K562 (cell line): ENCODE measurements at regions not wholly inside any gene's neighbourhood (a gene's known extent, or its start where the extent isn't known, plus 50 kb on each side); places are given as distances from the start of the nearest gene placed in this dataset.

Experiments used
- ATAC-seq: fragments of 200-7000 bp; cut with Tn5 transposase; 3 replicates; pipeline ENCODE4 v1.9.1; 2020; ENCODE audit warnings: moderate library complexity
- BruUV-seq: library from RNA; stranded (reverse); fragments of 400-500 nt; replicated peaks from 2 replicates; lab custom pipeline; 2021; lab: Mats Ljungman, UMichigan
- CTCF ChIA-PET: fragments of 300-600 bp; formaldehyde crosslinking; extraction: SDS; loops from one replicate; lab custom pipeline; 2021; ENCODE audit warnings: low intra/inter-chr PET ratio; lab: Yijun Ruan, JAX
- POLR2A ChIA-PET: fragments of 300-600, 350-650 bp; sonication (Branson Sonifier 250); formaldehyde crosslinking; extraction: SDS; loops from one replicate; lab custom pipeline; 2021; ENCODE audit warnings: antibody characterized with exemption, inconsistent platforms; lab: Yijun Ruan, JAX
- DNase-seq, 4 experiments: peaks; one replicate each; pipeline versions ENCODE4 v3.0.0 to v3.0.0-alpha.2; 2011 to 2018; ENCODE audit warnings: low spot score in 3 of 4, mixed read lengths in 3 of 4; ENCODE audit errors: extremely low read depth in 1 of 4
- FAIRE-seq: peaks from 2 replicates; lab custom pipeline; 2011; peaks lifted over from hg19 to GRCh38; lab: Jason Lieb, UNC
- H2AFZ ChIP-seq: 2 replicates; pipeline ENCODE4 v1.6.0; 2011; ENCODE audit warnings: low read depth, low read length, control low read depth, inconsistent platforms
- H3K27ac ChIP-seq: fragments of 200-600 bp; 3 replicates; pipeline ENCODE4 v1.8.0; 2011; ENCODE audit warnings: low read depth, mild to moderate bottlenecking, control low read depth, inconsistent platforms, low read length, moderate library complexity, mixed read lengths; ENCODE audit errors: extremely low read depth
- H3K27me3 ChIP-seq, 2 experiments: fragments of 300-600 bp in 1 of 2; 2 replicates in 1 of 2; 3 replicates in 1 of 2; pipeline versions ENCODE4 v1.6.0 to v1.8.0; 2011; ENCODE audit warnings: inconsistent platforms in 2 of 2, low read length in 2 of 2, mild to moderate bottlenecking in 1 of 2, mixed read lengths in 1 of 2, moderate library complexity in 1 of 2; ENCODE audit not compliant: control insufficient read depth in 2 of 2, insufficient read depth in 2 of 2
- H3K36me3 ChIP-seq: fragments of 300-600 bp; 3 replicates; pipeline ENCODE4 v1.8.0; 2011; ENCODE audit warnings: mild to moderate bottlenecking, low read length, inconsistent platforms; ENCODE audit not compliant: control insufficient read depth, insufficient read depth
- H3K4me1 ChIP-seq, 2 experiments: fragments of 200-600 bp in 1 of 2; replicated peaks in 1 of 2; 2 replicates in 1 of 2; 3 replicates in 1 of 2; pipeline versions ENCODE4 v1.5.1 to v1.8.0; 2011; ENCODE audit warnings: inconsistent platforms in 2 of 2, low read length in 2 of 2, mild to moderate bottlenecking in 1 of 2, mixed read lengths in 1 of 2, moderate library complexity in 1 of 2; ENCODE audit not compliant: control insufficient read depth in 2 of 2, insufficient read depth in 2 of 2
- H3K4me2 ChIP-seq: 2 replicates; pipeline ENCODE4 v1.6.1; 2011; ENCODE audit warnings: low read length, control low read depth, inconsistent platforms, mixed read lengths; ENCODE audit not compliant: insufficient read depth
- H3K4me3 ChIP-seq: fragments of 200-600 bp; sonication (generic), shearing (Covaris generic); 2 replicates; pipeline ENCODE4 v1.5.1; 2016; ENCODE audit warnings: control low read depth, inconsistent platforms
- H3K79me2 ChIP-seq: fragments of 200-600 bp; 3 replicates; pipeline ENCODE4 v1.8.0; 2011; ENCODE audit warnings: low read length, inconsistent platforms; ENCODE audit not compliant: control insufficient read depth, insufficient read depth
- H3K9ac ChIP-seq, 2 experiments: 2 replicates each; pipeline versions ENCODE4 v1.6.0 to v1.6.1; 2011; ENCODE audit warnings: low read depth in 2 of 2, low read length in 2 of 2, control low read depth in 1 of 2, inconsistent platforms in 1 of 2, mild to moderate bottlenecking in 1 of 2, mixed read lengths in 1 of 2; ENCODE audit not compliant: insufficient read depth in 1 of 2
- H3K9me1 ChIP-seq: one replicate; pipeline ENCODE4 v1.6.0; 2011; ENCODE audit warnings: inconsistent platforms, mild to moderate bottlenecking, low read length, moderate library complexity; ENCODE audit not compliant: control insufficient read depth, insufficient read depth
- H3K9me3 ChIP-seq: replicated peaks from 2 replicates; pipeline ENCODE4 v1.5.1; 2011; ENCODE audit warnings: low read depth, low read length, inconsistent platforms; ENCODE audit not compliant: control insufficient read depth, insufficient read depth
- H4K20me1 ChIP-seq: replicated peaks from 2 replicates; pipeline ENCODE4 v1.6.1; 2011; ENCODE audit warnings: low read length, inconsistent platforms, mixed read lengths; ENCODE audit not compliant: control insufficient read depth, insufficient read depth
- CBFA2T3 ChIP-seq: fragments of 450-650 bp; IDR thresholded peaks from 2 replicates; pipeline ENCODE4 v1.6.1; 2017
- KDM1A ChIP-seq, 2 experiments: fragments of 450-650 bp; IDR thresholded peaks; 2 replicates each; pipeline ENCODE4 v1.6.1; 2016; ENCODE audit warnings: mild to moderate bottlenecking in 2 of 2
- MIER1 ChIP-seq: fragments of 450-650 bp; IDR thresholded peaks from 2 replicates; pipeline ENCODE4 v1.6.1; 2016; ENCODE audit warnings: antibody characterized with exemption, mild to moderate bottlenecking, low read depth
- SIRT6 ChIP-seq: IDR thresholded peaks from one replicate; pipeline ENCODE4 v1.6.1; 2012; ENCODE audit warnings: low read depth, mild to moderate bottlenecking, control low read depth, inconsistent platforms, low read length, moderate library complexity
- ZNF124 ChIP-seq: sonication (generic); formaldehyde crosslinking; IDR thresholded peaks from 2 replicates; pipeline ENCODE4 v1.8.1; 2022; ENCODE audit warnings: missing genetic modification reagents
- ZNF24 ChIP-seq: fragments of 450-650 bp; IDR thresholded peaks from 2 replicates; pipeline ENCODE4 v1.6.1; 2016
- in situ Hi-C: fragments of 300-500 bp; cut with MboI; formaldehyde crosslinking; loops from 4 replicates; pipeline ENCODE4 v1.15.0; 2018; ENCODE audit warnings: inconsistent platforms, mixed read lengths
- intact Hi-C: fragments of 100-400 bp; cut with micrococcal nuclease; formaldehyde crosslinking; loops from 2 replicates; pipeline ENCODE4 v1.14.2; 2022
- TF ChIP-seq, protein P1 (sequence below): sonication (generic); formaldehyde crosslinking; IDR thresholded peaks from 2 replicates; pipeline ENCODE4 v1.8.1; 2022; ENCODE audit warnings: missing genetic modification reagents
- TF ChIP-seq, protein P2 (sequence below), 2 experiments: IDR thresholded peaks in 1 of 2; conservative IDR thresholded peaks in 1 of 2; 2 replicates each; pipeline ENCODE4 v1.6.1; 2016; ENCODE audit warnings: low read depth in 2 of 2, mild to moderate bottlenecking in 1 of 2, missing compliant biosample characterization in 1 of 2, missing genetic modification characterization in 1 of 2, moderate library complexity in 1 of 2
- TF ChIP-seq, protein P3 (sequence below): sonication (generic); formaldehyde crosslinking; IDR thresholded peaks from 2 replicates; pipeline ENCODE4 v1.8.0; 2022; ENCODE audit warnings: mild to moderate bottlenecking, low read depth, missing genetic modification reagents

DNA sequence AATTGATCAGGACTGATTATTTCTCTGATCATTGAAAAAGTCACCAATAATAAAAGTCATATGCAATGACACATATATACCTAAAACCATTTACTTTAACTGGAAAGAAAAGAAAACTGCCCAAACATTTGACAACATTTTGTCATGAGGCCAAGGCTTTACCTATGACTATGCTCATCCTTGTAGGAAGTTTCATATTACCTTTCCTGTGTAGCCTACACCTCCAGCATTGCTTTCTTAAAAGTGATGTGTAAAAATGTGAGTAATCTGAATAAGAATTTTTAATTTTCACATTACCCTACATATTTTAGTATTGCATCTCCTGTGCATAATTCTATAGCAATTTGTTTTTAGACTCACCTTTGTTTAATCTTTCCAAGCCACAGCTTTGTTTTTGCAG is 419.8 kb upstream of the FIGN start:
- POLR2A ChIA-PET = no interaction called here
- no TSS peak for BruUV-seq
- CTCF ChIA-PET = no interaction called here
- no peak for FAIRE-seq
- H4K20me1 ChIP-seq = no peaks in the 10 kb centered on the region
- H2AFZ ChIP-seq = no peak overlapping the region
- no peak overlapping the region for H3K9ac ChIP-seq
- no peaks in the 10 kb centered on the region for H3K9me3 ChIP-seq
- intact Hi-C loops = no loop called here
- DNase-seq = no peak
- ATAC-seq = no peak
- H3K4me1 ChIP-seq = no peaks in the 10 kb centered on the region
- H3K9me1 ChIP-seq = no peaks in the 10 kb centered on the region
- H3K27ac ChIP-seq = no peak overlapping the region
- no peaks in the 10 kb centered on the region for H3K36me3 ChIP-seq
- no peaks in the 10 kb centered on the region for H3K27me3 ChIP-seq
- H3K4me2 ChIP-seq = no peak overlapping the region
- H3K4me3 ChIP-seq = no peak overlapping the region
- in situ Hi-C loops = no loop called here
- H3K79me2 ChIP-seq = no peaks in the 10 kb centered on the region
- TF ChIP-seq SIRT6 (no peak), KDM1A (IDR thresholded peaks at IDR 0.05) (no peak), CBFA2T3 (no peak), ZNF24 (no peak), ZNF124 (CRISPR knock-in tag) (no peak), MIER1 (no peak)
- TF ChIP-seq, protein P1, sequence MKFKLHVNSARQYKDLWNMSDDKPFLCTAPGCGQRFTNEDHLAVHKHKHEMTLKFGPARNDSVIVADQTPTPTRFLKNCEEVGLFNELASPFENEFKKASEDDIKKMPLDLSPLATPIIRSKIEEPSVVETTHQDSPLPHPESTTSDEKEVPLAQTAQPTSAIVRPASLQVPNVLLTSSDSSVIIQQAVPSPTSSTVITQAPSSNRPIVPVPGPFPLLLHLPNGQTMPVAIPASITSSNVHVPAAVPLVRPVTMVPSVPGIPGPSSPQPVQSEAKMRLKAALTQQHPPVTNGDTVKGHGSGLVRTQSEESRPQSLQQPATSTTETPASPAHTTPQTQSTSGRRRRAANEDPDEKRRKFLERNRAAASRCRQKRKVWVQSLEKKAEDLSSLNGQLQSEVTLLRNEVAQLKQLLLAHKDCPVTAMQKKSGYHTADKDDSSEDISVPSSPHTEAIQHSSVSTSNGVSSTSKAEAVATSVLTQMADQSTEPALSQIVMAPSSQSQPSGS (CRISPR knock-in tag) = no peak
- TF ChIP-seq, protein P2, sequence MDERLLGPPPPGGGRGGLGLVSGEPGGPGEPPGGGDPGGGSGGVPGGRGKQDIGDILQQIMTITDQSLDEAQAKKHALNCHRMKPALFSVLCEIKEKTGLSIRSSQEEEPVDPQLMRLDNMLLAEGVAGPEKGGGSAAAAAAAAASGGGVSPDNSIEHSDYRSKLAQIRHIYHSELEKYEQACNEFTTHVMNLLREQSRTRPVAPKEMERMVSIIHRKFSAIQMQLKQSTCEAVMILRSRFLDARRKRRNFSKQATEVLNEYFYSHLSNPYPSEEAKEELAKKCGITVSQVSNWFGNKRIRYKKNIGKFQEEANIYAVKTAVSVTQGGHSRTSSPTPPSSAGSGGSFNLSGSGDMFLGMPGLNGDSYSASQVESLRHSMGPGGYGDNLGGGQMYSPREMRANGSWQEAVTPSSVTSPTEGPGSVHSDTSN (CRISPR knock-in tag; IDR thresholded peaks at IDR 0.05; ENCODE audit: low read depth) = no peak
- TF ChIP-seq, protein P2 (tag; conservative IDR thresholded peaks at IDR 0.05; ENCODE audit: low read depth) = no peak
- TF ChIP-seq, protein P3, sequence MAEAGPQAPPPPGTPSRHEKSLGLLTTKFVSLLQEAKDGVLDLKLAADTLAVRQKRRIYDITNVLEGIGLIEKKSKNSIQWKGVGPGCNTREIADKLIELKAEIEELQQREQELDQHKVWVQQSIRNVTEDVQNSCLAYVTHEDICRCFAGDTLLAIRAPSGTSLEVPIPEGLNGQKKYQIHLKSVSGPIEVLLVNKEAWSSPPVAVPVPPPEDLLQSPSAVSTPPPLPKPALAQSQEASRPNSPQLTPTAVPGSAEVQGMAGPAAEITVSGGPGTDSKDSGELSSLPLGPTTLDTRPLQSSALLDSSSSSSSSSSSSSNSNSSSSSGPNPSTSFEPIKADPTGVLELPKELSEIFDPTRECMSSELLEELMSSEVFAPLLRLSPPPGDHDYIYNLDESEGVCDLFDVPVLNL (CRISPR knock-in tag) = no peak
